ENCODE measurements at regions not wholly inside any gene's neighbourhood (a gene's known extent, or its start where the extent isn't known, plus 50 kb on each side); places are given as distances from the start of the nearest gene placed in this dataset.

GRCh38 chr22:48055185-48055584, 1292.7 kb downstream of the TBC1D22A start:
- ATAC-seq (ENCODE audit: low read depth): no peak
- H3K4me3 ChIP-seq (ENCODE audit: control extremely low read depth in 1 of 5, extremely low read depth in 1 of 5, insufficient read depth in 1 of 5, low read depth in 2 of 5, low read length in 4 of 5): no peak overlapping the region
- H3K9me3 ChIP-seq (ENCODE audit: control extremely low read depth in 1 of 3, control insufficient read depth in 2 of 3, insufficient read depth in 1 of 3, low read length in 2 of 3): peaks cover 0 to 11% (median 1%) of the 10 kb centered on the region in 3 donors
- Mint-ChIP-seq H3K9me3 (ENCODE audit: insufficient read depth) (peaks cover 2% of the 10 kb centered on the region), H3K4me3 (no peak overlapping the region), H3K4me1 (peaks cover 1% of the 10 kb centered on the region), H3K27ac (no peak overlapping the region), H3K27me3 (peaks cover 20% of the 10 kb centered on the region)
- H2AFZ ChIP-seq (ENCODE audit: insufficient read depth, low read depth, low read length, poor library complexity, severe bottlenecking): no peak overlapping the region
- ChIA-PET POLR2A (no interaction called here), CTCF (no interaction called here)
- H3K4me2 ChIP-seq (replicated peaks; ENCODE audit: low read depth, low read length, poor library complexity, severe bottlenecking): no peak overlapping the region
- TF ChIP-seq EZH2 (IDR thresholded peaks at IDR 0.05; ENCODE audit: borderline replicate concordance, insufficient read depth, low read depth, low read length, poor library complexity, severe bottlenecking) (no peak), CTCF (IDR thresholded peaks at IDR 0.05) (no peak)
- H4K20me1 ChIP-seq (ENCODE audit: control insufficient read depth, insufficient read depth, low read length, poor library complexity, severe bottlenecking): no peaks in the 10 kb centered on the region
- H3K79me2 ChIP-seq (ENCODE audit: control insufficient read depth, insufficient read depth, low read length): no peaks in the 10 kb centered on the region
- WGBS (ENCODE audit: insufficient coverage): 96% methylated on average over 1 of the region's 1 CpG
- no peak overlapping the region for H3K9ac ChIP-seq (ENCODE audit: low read length)
- intact Hi-C loops (cut with micrococcal nuclease): no loop called here
- no peaks in the 10 kb centered on the region for H3K36me3 ChIP-seq (replicated peaks in 1 of 2; ENCODE audit: control extremely low read depth in 1 of 2, control insufficient read depth in 1 of 2, extremely low read depth in 1 of 2, insufficient read depth in 2 of 2, low read length in 1 of 2)
- no peak for DNase-seq
- no peaks in the 10 kb centered on the region for H3K4me1 ChIP-seq (ENCODE audit: control insufficient read depth in 2 of 2, insufficient read depth in 2 of 2, low read length in 2 of 2)
- H3K27ac ChIP-seq (ENCODE audit: low read length in 2 of 2): no peak overlapping the region
- peaks cover 0 to 13% (median 0%) of the 10 kb centered on the region in 4 experiments for H3K27me3 ChIP-seq (replicated peaks in 1 of 4; ENCODE audit: control extremely low read depth in 1 of 4, control insufficient read depth in 3 of 4, insufficient read depth in 4 of 4, low read length in 3 of 4)

GRCh38 chr22:48054596-48054995, 1292.1 kb downstream of the TBC1D22A start:
- Mint-ChIP-seq H3K27me3 (peaks cover 25% of the 10 kb centered on the region), H3K4me1 (peaks cover 1% of the 10 kb centered on the region), H3K9me3 (ENCODE audit: insufficient read depth) (peaks cover 2% of the 10 kb centered on the region), H3K4me3 (no peak overlapping the region), H3K27ac (no peak overlapping the region)
- DNase-seq: no peak
- ChIA-PET CTCF (no interaction called here), POLR2A (no interaction called here)
- no peak overlapping the region for H3K9ac ChIP-seq (ENCODE audit: low read length)
- H3K4me3 ChIP-seq (ENCODE audit: control extremely low read depth in 1 of 5, extremely low read depth in 1 of 5, insufficient read depth in 1 of 5, low read depth in 2 of 5, low read length in 4 of 5): no peak overlapping the region
- H2AFZ ChIP-seq (ENCODE audit: insufficient read depth, low read depth, low read length, poor library complexity, severe bottlenecking): no peak overlapping the region
- intact Hi-C loops (cut with micrococcal nuclease): no loop called here
- no peaks in the 10 kb centered on the region for H3K79me2 ChIP-seq (ENCODE audit: control insufficient read depth, insufficient read depth, low read length)
- no peak for ATAC-seq (ENCODE audit: low read depth)
- peaks cover 0 to 11% (median 1%) of the 10 kb centered on the region in 3 donors for H3K9me3 ChIP-seq (ENCODE audit: control extremely low read depth in 1 of 3, control insufficient read depth in 2 of 3, insufficient read depth in 1 of 3, low read length in 2 of 3)
- no peaks in the 10 kb centered on the region for H4K20me1 ChIP-seq (ENCODE audit: control insufficient read depth, insufficient read depth, low read length, poor library complexity, severe bottlenecking)
- peaks cover 0 to 13% (median 0%) of the 10 kb centered on the region in 4 experiments for H3K27me3 ChIP-seq (replicated peaks in 1 of 4; ENCODE audit: control extremely low read depth in 1 of 4, control insufficient read depth in 3 of 4, insufficient read depth in 4 of 4, low read length in 3 of 4)
- no peaks in the 10 kb centered on the region for H3K36me3 ChIP-seq (replicated peaks in 1 of 2; ENCODE audit: control extremely low read depth in 1 of 2, control insufficient read depth in 1 of 2, extremely low read depth in 1 of 2, insufficient read depth in 2 of 2, low read length in 1 of 2)
- TF ChIP-seq EZH2 (IDR thresholded peaks at IDR 0.05; ENCODE audit: borderline replicate concordance, insufficient read depth, low read depth, low read length, poor library complexity, severe bottlenecking): no peak
- no peak for TF ChIP-seq CTCF (IDR thresholded peaks at IDR 0.05)
- no peaks in the 10 kb centered on the region for H3K4me1 ChIP-seq (ENCODE audit: control insufficient read depth in 2 of 2, insufficient read depth in 2 of 2, low read length in 2 of 2)
- no peak overlapping the region for H3K27ac ChIP-seq (ENCODE audit: low read length in 2 of 2)
- 88% methylated on average over 11 of the region's 14 CpGs for WGBS (ENCODE audit: insufficient coverage)
- no peak overlapping the region for H3K4me2 ChIP-seq (replicated peaks; ENCODE audit: low read depth, low read length, poor library complexity, severe bottlenecking)
